ELR (cell line): ENCODE measurements at regions not wholly inside any gene's neighbourhood (a gene's known extent, or its start where the extent isn't known, plus 50 kb on each side); places are given as distances from the start of the nearest gene placed in this dataset.
"Not testable (repeated sequence)": the region's sequence is repeated elsewhere in the genome, so short reads cannot be mapped to it uniquely, and the experiment has no call there.

Experiments
- DNase-seq: peaks from one replicate; pipeline ENCODE4 v3.0.0-alpha.2; 2015; ENCODE audit warnings: low read depth

GRCh38 chr7:104074529-104074928 is 85.1 kb upstream of the RELN start:
- DNase-seq: no peak

GRCh38 chr7:104071641-104072040 is 82.2 kb upstream of the RELN start:
- not testable (repeated sequence) for DNase-seq

- no peak for DNase-seq
Measured at GRCh38 chr7:104065491-104065890, 76.0 kb upstream of the RELN start.

- DNase-seq: no peak
Measured at GRCh38 chr7:104064969-104065387, 75.5 kb upstream of the RELN start.

GRCh38 chr7:104063797-104064196 is 74.3 kb upstream of the RELN start:
- not testable (repeated sequence) for DNase-seq

- no peak for DNase-seq
Measured at GRCh38 chr7:104061652-104062051, 72.2 kb upstream of the RELN start.

GRCh38 chr7:104059837-104060236 is 70.4 kb upstream of the RELN start:
- DNase-seq: not testable (repeated sequence)

GRCh38 chr7:104059103-104059502 is 69.6 kb upstream of the RELN start:
- no peak for DNase-seq

- DNase-seq: no peak
Measured at GRCh38 chr7:104054362-104054761, 64.9 kb upstream of the RELN start.

- DNase-seq: no peak
Measured at GRCh38 chr7:104052979-104053378, 63.5 kb upstream of the RELN start.

GRCh38 chr7:104048055-104048454 is 58.6 kb upstream of the RELN start:
- DNase-seq: no peak

- DNase-seq: peak; percentile 1
Measured at GRCh38 chr7:104045183-104045582, 55.7 kb upstream of the RELN start.

GRCh38 chr7:104040666-104041065 is 51.2 kb upstream of the RELN start:
- DNase-seq: no peak

GRCh38 chr7:104039363-104039762 is 49.9 kb upstream of the RELN start:
- no peak for DNase-seq
